Activated naive CD8-positive, alpha-beta T cell treated with anti-CD3 and anti-CD28 coated beads, Interleukin-2, amount 10 ng/mL, durations not matched to agents 7 days and 5 days (primary cell): ENCODE measurements at regions not wholly inside any gene's neighbourhood (a gene's known extent, or its start where the extent isn't known, plus 50 kb on each side); places are given as distances from the start of the nearest gene placed in this dataset.

Experiments used
- ATAC-seq: fragments of 150-1000 bp; cut with Tn5 transposase; one replicate; pipeline ENCODE4 v1.10.0; 2021; ENCODE audit warnings: low read depth, moderate library complexity
- POLR2A ChIA-PET: fragments of 350-600 bp; sonication (Branson Sonifier 250); formaldehyde crosslinking; loops from one replicate; lab custom pipeline; 2021; ENCODE audit warnings: antibody characterized with exemption; lab: Charles Lee
- DNase-seq: peaks from one replicate; pipeline ENCODE4 v3.0.0; 2021
- H3K27ac Mint-ChIP-seq: one replicate; pipeline ENCODE4 v1.8.0; 2022; ENCODE audit warnings: mild to moderate bottlenecking, mixed read lengths
- H3K27me3 Mint-ChIP-seq: one replicate; pipeline ENCODE4 v1.8.0; 2022; ENCODE audit warnings: mild to moderate bottlenecking, moderate library complexity, mixed read lengths
- H3K36me3 Mint-ChIP-seq: one replicate; pipeline ENCODE4 v1.8.0; 2021; ENCODE audit warnings: mild to moderate bottlenecking, mixed read lengths
- H3K4me1 Mint-ChIP-seq: one replicate; pipeline ENCODE4 v1.8.0; 2021; ENCODE audit warnings: mixed read lengths
- H3K4me3 Mint-ChIP-seq: one replicate; pipeline ENCODE4 v1.8.0; 2022; ENCODE audit warnings: mild to moderate bottlenecking, moderate library complexity, mixed read lengths
- H3K9me3 Mint-ChIP-seq: one replicate; pipeline ENCODE4 v1.8.0; 2021; ENCODE audit warnings: mixed read lengths

GRCh38 chr2:22812065-22812680, 572.8 kb upstream of the KLHL29 start:
- no peak for DNase-seq
- no peaks in the 10 kb centered on the region for H3K9me3 Mint-ChIP-seq
- no peaks in the 10 kb centered on the region for H3K4me1 Mint-ChIP-seq
- peaks cover 2% of the 10 kb centered on the region for H3K27me3 Mint-ChIP-seq
- no peak overlapping the region for H3K27ac Mint-ChIP-seq
- POLR2A ChIA-PET, result no interaction called here
- no peaks in the 10 kb centered on the region for H3K36me3 Mint-ChIP-seq
- H3K4me3 Mint-ChIP-seq, result no peak overlapping the region
- ATAC-seq, result no peak

GRCh38 chr2:22817197-22817596, 567.8 kb upstream of the KLHL29 start:
- no peak overlapping the region for H3K4me3 Mint-ChIP-seq
- H3K36me3 Mint-ChIP-seq, result no peaks in the 10 kb centered on the region
- POLR2A ChIA-PET, result no interaction called here

GRCh38 chr2:22821458-22821857, 563.5 kb upstream of the KLHL29 start:
- no peak overlapping the region for H3K27ac Mint-ChIP-seq
- POLR2A ChIA-PET, result no interaction called here
- ATAC-seq, result no peak
- H3K4me1 Mint-ChIP-seq, result no peaks in the 10 kb centered on the region
- DNase-seq, result no peak
- H3K36me3 Mint-ChIP-seq, result no peaks in the 10 kb centered on the region
- peaks cover 1% of the 10 kb centered on the region for H3K9me3 Mint-ChIP-seq
- no peak overlapping the region for H3K4me3 Mint-ChIP-seq
- no peaks in the 10 kb centered on the region for H3K27me3 Mint-ChIP-seq

More at GRCh38 chr2:22817197-22817596, 567.8 kb upstream of the KLHL29 start:
- no peak for DNase-seq
- Mint-ChIP-seq H3K27me3 (peaks cover 2% of the 10 kb centered on the region), H3K9me3 (peaks cover 1% of the 10 kb centered on the region), H3K27ac (no peak overlapping the region), H3K4me1 (no peaks in the 10 kb centered on the region)
- ATAC-seq, result no peak

GRCh38 chr2:22822835-22823234, 562.1 kb upstream of the KLHL29 start:
- no peaks in the 10 kb centered on the region for H3K36me3 Mint-ChIP-seq
- no peak for DNase-seq
- POLR2A ChIA-PET, result no interaction called here
- H3K9me3 Mint-ChIP-seq, result peaks cover 1% of the 10 kb centered on the region
- no peaks in the 10 kb centered on the region for H3K27me3 Mint-ChIP-seq
- H3K4me3 Mint-ChIP-seq, result no peak overlapping the region
- no peak for ATAC-seq
- H3K4me1 Mint-ChIP-seq, result no peaks in the 10 kb centered on the region
- H3K27ac Mint-ChIP-seq, result no peak overlapping the region

- no peaks in the 10 kb centered on the region for H3K27me3 Mint-ChIP-seq
- no peaks in the 10 kb centered on the region for H3K4me1 Mint-ChIP-seq
- no peak overlapping the region for H3K4me3 Mint-ChIP-seq
- H3K36me3 Mint-ChIP-seq, result no peaks in the 10 kb centered on the region
- H3K27ac Mint-ChIP-seq, result no peak overlapping the region
- H3K9me3 Mint-ChIP-seq, result peaks cover under 1% of the 10 kb centered on the region
- POLR2A ChIA-PET, result no interaction called here
- no peak for DNase-seq
- no peak for ATAC-seq
These were observed 560.4 kb upstream of the KLHL29 start for GRCh38 chr2:22824618-22825017.

GRCh38 chr2:22826703-22827102, 558.3 kb upstream of the KLHL29 start:
- POLR2A ChIA-PET, result no interaction called here
- ATAC-seq (no peak), DNase-seq (no peak)
- Mint-ChIP-seq H3K9me3 (no peaks in the 10 kb centered on the region), H3K27me3 (no peaks in the 10 kb centered on the region), H3K4me3 (no peak overlapping the region), H3K27ac (no peak overlapping the region), H3K36me3 (no peaks in the 10 kb centered on the region), H3K4me1 (no peaks in the 10 kb centered on the region)

- no peaks in the 10 kb centered on the region for H3K36me3 Mint-ChIP-seq
- no peak overlapping the region for H3K27ac Mint-ChIP-seq
- H3K4me1 Mint-ChIP-seq, result no peaks in the 10 kb centered on the region
- POLR2A ChIA-PET, result no interaction called here
- DNase-seq, result no peak
- H3K9me3 Mint-ChIP-seq, result no peaks in the 10 kb centered on the region
- H3K27me3 Mint-ChIP-seq, result no peaks in the 10 kb centered on the region
- H3K4me3 Mint-ChIP-seq, result no peak overlapping the region
- ATAC-seq, result no peak
These were observed 555.2 kb upstream of the KLHL29 start for GRCh38 chr2:22829791-22830190.

- DNase-seq (no peak), ATAC-seq (no peak)
- no peaks in the 10 kb centered on the region for H3K36me3 Mint-ChIP-seq
- no peaks in the 10 kb centered on the region for H3K9me3 Mint-ChIP-seq
- H3K27me3 Mint-ChIP-seq, result no peaks in the 10 kb centered on the region
- no peaks in the 10 kb centered on the region for H3K4me1 Mint-ChIP-seq
- no peak overlapping the region for H3K4me3 Mint-ChIP-seq
- no peak overlapping the region for H3K27ac Mint-ChIP-seq
- POLR2A ChIA-PET, result no interaction called here
These were observed 552.8 kb upstream of the KLHL29 start for GRCh38 chr2:22832196-22832595.

- Mint-ChIP-seq H3K27ac (no peak overlapping the region), H3K9me3 (no peaks in the 10 kb centered on the region), H3K4me3 (no peak overlapping the region), H3K27me3 (no peaks in the 10 kb centered on the region), H3K36me3 (no peaks in the 10 kb centered on the region), H3K4me1 (no peaks in the 10 kb centered on the region)
- POLR2A ChIA-PET, result no interaction called here
- DNase-seq (no peak), ATAC-seq (no peak)
These were observed 546.5 kb upstream of the KLHL29 start for GRCh38 chr2:22838461-22838860.

- ATAC-seq (no peak), DNase-seq (no peak)
- POLR2A ChIA-PET, result no interaction called here
- Mint-ChIP-seq H3K27ac (no peak overlapping the region), H3K9me3 (no peaks in the 10 kb centered on the region), H3K4me3 (no peak overlapping the region), H3K27me3 (no peaks in the 10 kb centered on the region), H3K36me3 (no peaks in the 10 kb centered on the region), H3K4me1 (no peaks in the 10 kb centered on the region)
These were observed 542.6 kb upstream of the KLHL29 start for GRCh38 chr2:22842205-22842869.

GRCh38 chr2:22843919-22844537, 541.0 kb upstream of the KLHL29 start:
- Mint-ChIP-seq H3K4me3 (no peak overlapping the region), H3K36me3 (no peaks in the 10 kb centered on the region), H3K9me3 (no peaks in the 10 kb centered on the region), H3K27ac (no peak overlapping the region), H3K27me3 (no peaks in the 10 kb centered on the region), H3K4me1 (no peaks in the 10 kb centered on the region)
- POLR2A ChIA-PET, result no interaction called here
- DNase-seq (no peak), ATAC-seq (no peak)

GRCh38 chr2:22850310-22850709, 534.7 kb upstream of the KLHL29 start:
- DNase-seq (no peak), ATAC-seq (no peak)
- H3K27ac Mint-ChIP-seq, result no peak overlapping the region
- H3K4me1 Mint-ChIP-seq, result no peaks in the 10 kb centered on the region
- H3K36me3 Mint-ChIP-seq, result no peaks in the 10 kb centered on the region
- no peaks in the 10 kb centered on the region for H3K27me3 Mint-ChIP-seq
- no peaks in the 10 kb centered on the region for H3K9me3 Mint-ChIP-seq
- H3K4me3 Mint-ChIP-seq, result no peak overlapping the region
- POLR2A ChIA-PET, result no interaction called here

- DNase-seq (no peak), ATAC-seq (no peak)
- POLR2A ChIA-PET, result no interaction called here
- H3K4me1 Mint-ChIP-seq, result no peaks in the 10 kb centered on the region
- H3K27ac Mint-ChIP-seq, result no peak overlapping the region
- H3K4me3 Mint-ChIP-seq, result no peak overlapping the region
- H3K36me3 Mint-ChIP-seq, result no peaks in the 10 kb centered on the region
- H3K27me3 Mint-ChIP-seq, result no peaks in the 10 kb centered on the region
- peaks cover 3% of the 10 kb centered on the region for H3K9me3 Mint-ChIP-seq
These were observed 530.4 kb upstream of the KLHL29 start for GRCh38 chr2:22854588-22854987.

GRCh38 chr2:22855081-22855480, 529.9 kb upstream of the KLHL29 start:
- POLR2A ChIA-PET, result no interaction called here

More at GRCh38 chr2:22855081-22855480, 529.9 kb upstream of the KLHL29 start:
- Mint-ChIP-seq H3K4me1 (no peaks in the 10 kb centered on the region), H3K9me3 (peaks cover 3% of the 10 kb centered on the region), H3K36me3 (no peaks in the 10 kb centered on the region), H3K27ac (no peak overlapping the region), H3K4me3 (no peak overlapping the region), H3K27me3 (no peaks in the 10 kb centered on the region)
- ATAC-seq (no peak), DNase-seq (no peak)
